ENCODE measurements at regions not wholly inside any gene's neighbourhood (a gene's known extent, or its start where the extent isn't known, plus 50 kb on each side); places are given as distances from the start of the nearest gene placed in this dataset.

GRCh38 chr3:107142786-107143575 lies 234.3 kb upstream of the CCDC54 start:
- no peaks in the 10 kb centered on the region for H3K4me1 ChIP-seq (ENCODE audit: control insufficient read depth in 4 of 4, insufficient read depth in 4 of 4, low read length in 3 of 4)
- no peak for TF ChIP-seq FOXA1 (IDR thresholded peaks at IDR 0.05)
- TF ChIP-seq CTCF (IDR thresholded peaks at IDR 0.05; ENCODE audit: low read depth, low read length, missing input control) = no peak
- TF ChIP-seq YY1 (IDR thresholded peaks at IDR 0.05) = no peak
- no peak for TF ChIP-seq HNF4G (IDR thresholded peaks at IDR 0.05)
- TF ChIP-seq ATF3 (IDR thresholded peaks at IDR 0.05) = no peak
- TF ChIP-seq RAD21 (IDR thresholded peaks at IDR 0.05) = no peak
- 46% methylated on average over 4 of the region's 4 CpGs for WGBS
- no peaks in the 10 kb centered on the region for H3K27me3 ChIP-seq (ENCODE audit: control insufficient read depth in 4 of 4, insufficient read depth in 4 of 4, low read length in 3 of 4)
- H3K4me3 ChIP-seq (ENCODE audit: low read depth in 1 of 3, low read length in 3 of 3) = no peak overlapping the region
- H3K27ac ChIP-seq (ENCODE audit: low read depth in 1 of 2, low read length in 2 of 2) = no peak overlapping the region
- no peak overlapping the region for H3K9ac ChIP-seq (ENCODE audit: low read depth in 1 of 2, low read length in 2 of 2)
- DNase-seq (ENCODE audit: low spot score) = no peak
- H3K9me3 ChIP-seq (ENCODE audit: control insufficient read depth in 4 of 4, low read length in 3 of 4) = no peaks in the 10 kb centered on the region
- H3K36me3 ChIP-seq (ENCODE audit: control insufficient read depth in 4 of 4, insufficient read depth in 3 of 4, low read depth in 1 of 4, low read length in 3 of 4) = no peaks in the 10 kb centered on the region

GRCh38 chr3:107150675-107151074 lies 226.6 kb upstream of the CCDC54 start:
- H3K27me3 ChIP-seq (ENCODE audit: control insufficient read depth in 4 of 4, insufficient read depth in 4 of 4, low read length in 3 of 4) = no peaks in the 10 kb centered on the region
- no peaks in the 10 kb centered on the region for H3K4me1 ChIP-seq (ENCODE audit: control insufficient read depth in 4 of 4, insufficient read depth in 4 of 4, low read length in 3 of 4)
- H3K36me3 ChIP-seq (ENCODE audit: control insufficient read depth in 4 of 4, insufficient read depth in 3 of 4, low read depth in 1 of 4, low read length in 3 of 4) = no peaks in the 10 kb centered on the region
- no peaks in the 10 kb centered on the region for H3K9me3 ChIP-seq (ENCODE audit: control insufficient read depth in 4 of 4, low read length in 3 of 4)
- no peak overlapping the region for H3K27ac ChIP-seq (ENCODE audit: low read depth in 1 of 2, low read length in 2 of 2)
- WGBS = 88% methylated on average over 4 of the region's 4 CpGs
- H3K4me3 ChIP-seq (ENCODE audit: low read depth in 1 of 3, low read length in 3 of 3) = no peak overlapping the region
- H3K9ac ChIP-seq (ENCODE audit: low read depth in 1 of 2, low read length in 2 of 2) = no peak overlapping the region
- no peak for DNase-seq (ENCODE audit: low spot score)
- TF ChIP-seq ZBTB33 (IDR thresholded peaks at IDR 0.05) = no peak

GRCh38 chr3:107153981-107154380 lies 223.3 kb upstream of the CCDC54 start:
- Histone ChIP-seq H3K27ac (ENCODE audit: low read depth in 1 of 2, low read length in 2 of 2) (no peak overlapping the region), H3K4me1 (ENCODE audit: control insufficient read depth in 4 of 4, insufficient read depth in 4 of 4, low read length in 3 of 4) (no peaks in the 10 kb centered on the region), H3K9ac (ENCODE audit: low read depth in 1 of 2, low read length in 2 of 2) (no peak overlapping the region), H3K9me3 (ENCODE audit: control insufficient read depth in 4 of 4, low read length in 3 of 4) (no peaks in the 10 kb centered on the region), H3K27me3 (ENCODE audit: control insufficient read depth in 4 of 4, insufficient read depth in 4 of 4, low read length in 3 of 4) (no peaks in the 10 kb centered on the region), H3K4me3 (ENCODE audit: low read depth in 1 of 3, low read length in 3 of 3) (no peak overlapping the region), H3K36me3 (ENCODE audit: control insufficient read depth in 4 of 4, insufficient read depth in 3 of 4, low read depth in 1 of 4, low read length in 3 of 4) (no peaks in the 10 kb centered on the region)
- 75% methylated on average over 4 of the region's 4 CpGs for WGBS
- TF ChIP-seq HNF4A (conservative IDR thresholded peaks at IDR 0.05) = no peak
- no peak for DNase-seq (ENCODE audit: low spot score)

- no peak overlapping the region for H3K4me3 ChIP-seq (ENCODE audit: low read depth in 1 of 3, low read length in 3 of 3)
- H3K27ac ChIP-seq (ENCODE audit: low read depth in 1 of 2, low read length in 2 of 2) = no peak overlapping the region
- WGBS = 80% methylated on average over 1 of the region's 1 CpG
- no peak for DNase-seq (ENCODE audit: low spot score)
- no peaks in the 10 kb centered on the region for H3K27me3 ChIP-seq (ENCODE audit: control insufficient read depth in 4 of 4, insufficient read depth in 4 of 4, low read length in 3 of 4)
- H3K9ac ChIP-seq (ENCODE audit: low read depth in 1 of 2, low read length in 2 of 2) = no peak overlapping the region
- H3K9me3 ChIP-seq (ENCODE audit: control insufficient read depth in 4 of 4, low read length in 3 of 4) = peaks cover 0 to 1% (median 0%) of the 10 kb centered on the region in 4 donors
- H3K36me3 ChIP-seq (ENCODE audit: control insufficient read depth in 4 of 4, insufficient read depth in 3 of 4, low read depth in 1 of 4, low read length in 3 of 4) = peaks cover 0 to 2% (median 0%) of the 10 kb centered on the region in 4 donors
- H3K4me1 ChIP-seq (ENCODE audit: control insufficient read depth in 4 of 4, insufficient read depth in 4 of 4, low read length in 3 of 4) = no peaks in the 10 kb centered on the region
- TF ChIP-seq REST (IDR thresholded peaks at IDR 0.05) (no peak), TAF1 (conservative IDR thresholded peaks at IDR 0.05) (no peak), RXRA (IDR thresholded peaks at IDR 0.05) (no peak), HNF4A (conservative IDR thresholded peaks at IDR 0.05) (no peak), SP1 (IDR thresholded peaks at IDR 0.05) (no peak), FOXA2 (IDR thresholded peaks at IDR 0.05) (no peak), GABPA (IDR thresholded peaks at IDR 0.05 in 1 of 2, conservative IDR thresholded peaks at IDR 0.05 in 1 of 2) (no peak), EGR1 (IDR thresholded peaks at IDR 0.05; ENCODE audit: low read depth in 2 of 2) (no peak)
These were observed 204.8 kb upstream of the CCDC54 start for GRCh38 chr3:107172411-107172810.

All from liver (tissue), 8 donors.